Stomach (tissue), 4 donors: ENCODE measurements at regions not wholly inside any gene's neighbourhood (a gene's known extent, or its start where the extent isn't known, plus 50 kb on each side); places are given as distances from the start of the nearest gene placed in this dataset.

Source experiments
- POLR2AphosphoS5 ChIP-seq, 3 donors: sonication (generic); formaldehyde crosslinking; IDR thresholded peaks; one replicate each; pipeline ENCODE4 v1.6.1; 2016; ENCODE audit warnings: antibody characterized with exemption in 3 of 3
- TF ChIP-seq, protein P1 (sequence below), 7 experiments: fragments of 450-650 bp in 4 of 7; fragments of 200-600 bp in 3 of 7; sonication (generic) in 3 of 7; IDR thresholded peaks; one replicate each; pipeline ENCODE4 v1.5.1; 2016 to 2019; ENCODE audit warnings: antibody characterized with exemption in 7 of 7, control low read depth in 2 of 7, mild to moderate bottlenecking in 1 of 7

DNA sequence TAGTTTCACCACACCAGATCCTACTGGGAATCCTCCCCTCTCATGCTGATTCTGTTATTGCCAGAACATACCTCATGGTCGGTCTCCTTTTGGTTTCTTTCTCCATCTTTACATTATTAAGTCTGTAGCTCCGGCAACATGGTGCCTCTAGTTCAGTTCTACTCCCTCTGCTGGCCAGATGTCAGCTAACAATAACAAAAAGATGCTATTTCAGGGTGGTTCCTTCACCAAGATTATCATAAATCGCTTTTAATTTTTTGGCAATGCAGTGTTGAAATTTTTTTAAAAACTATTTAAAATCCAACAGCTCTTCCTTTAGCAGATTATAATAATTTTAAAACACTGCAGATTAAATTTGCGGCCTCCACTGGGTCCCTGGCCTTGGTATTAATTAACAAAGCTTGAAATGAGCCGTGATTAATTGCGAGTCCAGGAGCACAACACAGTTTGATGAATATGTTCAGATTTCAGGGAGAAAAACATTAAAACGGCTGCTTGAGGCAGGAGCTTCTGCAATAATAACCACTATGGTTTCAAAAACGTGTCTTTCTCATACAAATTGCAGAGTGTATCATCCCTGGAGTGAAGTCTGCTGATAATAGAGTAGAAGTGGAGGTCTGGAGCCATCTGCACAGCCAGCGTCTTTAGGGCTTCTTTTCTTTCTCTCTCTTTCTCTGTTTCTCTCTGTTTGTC, 492.9 kb upstream of the KIRREL3 start:
- TF ChIP-seq, protein P1, sequence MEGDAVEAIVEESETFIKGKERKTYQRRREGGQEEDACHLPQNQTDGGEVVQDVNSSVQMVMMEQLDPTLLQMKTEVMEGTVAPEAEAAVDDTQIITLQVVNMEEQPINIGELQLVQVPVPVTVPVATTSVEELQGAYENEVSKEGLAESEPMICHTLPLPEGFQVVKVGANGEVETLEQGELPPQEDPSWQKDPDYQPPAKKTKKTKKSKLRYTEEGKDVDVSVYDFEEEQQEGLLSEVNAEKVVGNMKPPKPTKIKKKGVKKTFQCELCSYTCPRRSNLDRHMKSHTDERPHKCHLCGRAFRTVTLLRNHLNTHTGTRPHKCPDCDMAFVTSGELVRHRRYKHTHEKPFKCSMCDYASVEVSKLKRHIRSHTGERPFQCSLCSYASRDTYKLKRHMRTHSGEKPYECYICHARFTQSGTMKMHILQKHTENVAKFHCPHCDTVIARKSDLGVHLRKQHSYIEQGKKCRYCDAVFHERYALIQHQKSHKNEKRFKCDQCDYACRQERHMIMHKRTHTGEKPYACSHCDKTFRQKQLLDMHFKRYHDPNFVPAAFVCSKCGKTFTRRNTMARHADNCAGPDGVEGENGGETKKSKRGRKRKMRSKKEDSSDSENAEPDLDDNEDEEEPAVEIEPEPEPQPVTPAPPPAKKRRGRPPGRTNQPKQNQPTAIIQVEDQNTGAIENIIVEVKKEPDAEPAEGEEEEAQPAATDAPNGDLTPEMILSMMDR (IDR thresholded peaks at IDR 0.05), result no peak
- TF ChIP-seq POLR2AphosphoS5 (IDR thresholded peaks at IDR 0.05), result no peak
